Heart left ventricle (tissue), 13 donors: ENCODE measurements at regions not wholly inside any gene's neighbourhood (a gene's known extent, or its start where the extent isn't known, plus 50 kb on each side); places are given as distances from the start of the nearest gene placed in this dataset.

Experiments used
- CTCF ChIP-seq, 12 donors: fragments of 200-600 bp; sonication (generic) in 4 of 12; IDR thresholded peaks; one replicate each; pipeline versions ENCODE4 v1.5.0 to v1.8.0; 2018 to 2022; ENCODE audit warnings: antibody characterized with exemption in 12 of 12, mild to moderate bottlenecking in 5 of 12
- POLR2A ChIP-seq, 2 donors: fragments of 450-650 bp; IDR thresholded peaks; one replicate each; pipeline ENCODE4 v1.6.1; 2017; ENCODE audit warnings: antibody characterized with exemption in 2 of 2, mild to moderate bottlenecking in 2 of 2, moderate library complexity in 2 of 2
- donor health status: ischemic (EF 13 %, LVEDD 7.1; RV severe dilation, severe dysfunction).
- donor health status: DM: no; HTN: yes; CAD: no.
- donor health status: DM: no; HTN: no; CAD: no.
- donor health status: ischemic (EF 25% LVEDD 6.9; RV normal size, moderate dysfunction).
- donor health status: ischemic (EF 25% LVEDD 5.7; RV mildly dilated, moderate dysfunction).
- donor health status: ischemic (EF 35%, LVEDD 5.7; RV mildly dilated, moderate dysfunction).
- donor health status: nonischemic (EF 11% LVEDD 7.7; RV severe dilation, severe dysfunction).
- donor health status: DM: yes; HTN: yes; CAD: no.
- donor health status: PGD.
- donor health status: ischemic (EF 29% LVEDD 5.4; RV normal size, mild dysfunction).
- donor health status: nonischemic (EF 23%, LVEDD 6.1; RV moderate dilation, normal function).

- no peak for TF ChIP-seq CTCF (IDR thresholded peaks at IDR 0.05)
- no peak for TF ChIP-seq POLR2A (IDR thresholded peaks at IDR 0.05)
Observed at GRCh38 chr2:194700726-194701125, 956.3 kb upstream of the SLC39A10 start.
